DMS79 (cell line): ENCODE measurements at regions not wholly inside any gene's neighbourhood (a gene's known extent, or its start where the extent isn't known, plus 50 kb on each side); places are given as distances from the start of the nearest gene placed in this dataset.

Source experiments
- DNase-seq: peaks from one replicate; lab custom pipeline; 2025; lab: John Stamatoyannopoulos, UW

GRCh38 chr15:77819048-77819850 is 186.5 kb upstream of the LINGO1 start:
- DNase-seq: no peak

GRCh38 chr15:77818484-77819047 is 185.9 kb upstream of the LINGO1 start:
- DNase-seq: no peak

- DNase-seq: no peak
Observed at GRCh38 chr15:77817434-77817833, 184.7 kb upstream of the LINGO1 start.

GRCh38 chr15:77816983-77817382 is 184.3 kb upstream of the LINGO1 start:
- DNase-seq: no peak

GRCh38 chr15:77815015-77815414 is 182.3 kb upstream of the LINGO1 start:
- DNase-seq: no peak

GRCh38 chr15:77812664-77813063 is 180.0 kb upstream of the LINGO1 start:
- no peak for DNase-seq

- DNase-seq: no peak
Observed at GRCh38 chr15:77811270-77811669, 178.6 kb upstream of the LINGO1 start.

- no peak for DNase-seq
Observed at GRCh38 chr15:77810130-77810571, 177.4 kb upstream of the LINGO1 start.

GRCh38 chr15:77808581-77809177 is 176.0 kb upstream of the LINGO1 start:
- DNase-seq: no peak

GRCh38 chr15:77808075-77808474 is 175.4 kb upstream of the LINGO1 start:
- DNase-seq: no peak

- no peak for DNase-seq
Observed at GRCh38 chr15:77807611-77808010, 174.9 kb upstream of the LINGO1 start.

GRCh38 chr15:77807115-77807514 is 174.4 kb upstream of the LINGO1 start:
- DNase-seq: no peak

GRCh38 chr15:77804210-77804609 is 171.5 kb upstream of the LINGO1 start:
- DNase-seq: no peak

GRCh38 chr15:77803487-77803886 is 170.8 kb upstream of the LINGO1 start:
- no peak for DNase-seq

GRCh38 chr15:77800305-77800704 is 167.6 kb upstream of the LINGO1 start:
- no peak for DNase-seq

GRCh38 chr15:77798847-77799246 is 166.1 kb upstream of the LINGO1 start:
- DNase-seq: no peak

GRCh38 chr15:77798151-77798835 is 165.6 kb upstream of the LINGO1 start:
- DNase-seq: peak; percentile 42

GRCh38 chr15:77797270-77797669 is 164.6 kb upstream of the LINGO1 start:
- DNase-seq: peak; percentile 13

- DNase-seq: no peak
Observed at GRCh38 chr15:77796046-77796729, 163.5 kb upstream of the LINGO1 start.

GRCh38 chr15:77795446-77795845 is 162.7 kb upstream of the LINGO1 start:
- no peak for DNase-seq

- DNase-seq: no peak
Observed at GRCh38 chr15:77791941-77792340, 159.2 kb upstream of the LINGO1 start.

GRCh38 chr15:77790481-77790880 is 157.8 kb upstream of the LINGO1 start:
- no peak for DNase-seq
